SK-N-MC (cell line): ENCODE measurements at regions not wholly inside any gene's neighbourhood (a gene's known extent, or its start where the extent isn't known, plus 50 kb on each side); places are given as distances from the start of the nearest gene placed in this dataset.

Experiments used
- EZH2 ChIP-seq: fragments of 200-600 bp; sonication (generic); IDR thresholded peaks from one replicate; pipeline ENCODE4 v1.6.1; 2017; ENCODE audit warnings: antibody characterized with exemption
- POLR2AphosphoS5 ChIP-seq: IDR thresholded peaks from 2 replicates; pipeline ENCODE4 v1.6.1; 2012; ENCODE audit warnings: mild to moderate bottlenecking, low read depth, low read length, borderline replicate concordance

- TF ChIP-seq POLR2AphosphoS5 (no peak), EZH2 (no peak)
Measured at GRCh38 chr2:180190851-180191250, 183.8 kb upstream of the CWC22 start.
